Neuronal stem cell (in vitro differentiated cells): ENCODE measurements at regions not wholly inside any gene's neighbourhood (a gene's known extent, or its start where the extent isn't known, plus 50 kb on each side); places are given as distances from the start of the nearest gene placed in this dataset.
"Not testable (repeated sequence)": the region's sequence is repeated elsewhere in the genome, so short reads cannot be mapped to it uniquely, and the experiment has no call there.

ENCODE experiments used
- DNase-seq: peaks from one replicate; pipeline ENCODE4 v3.0.0-alpha.2; 2013; ENCODE audit warnings: low spot score
- H2AFZ ChIP-seq: one replicate; pipeline ENCODE4 v1.6.1; 2013; ENCODE audit warnings: mild to moderate bottlenecking, low read length, inconsistent platforms
- H2AK5ac ChIP-seq: 2 replicates; pipeline ENCODE4 v1.6.1; 2013; ENCODE audit warnings: low read depth, mild to moderate bottlenecking, inconsistent platforms, low read length, moderate library complexity, mixed read lengths
- H2BK120ac ChIP-seq: 2 replicates; pipeline ENCODE4 v1.6.1; 2013; ENCODE audit warnings: low read depth, mild to moderate bottlenecking, inconsistent platforms, low read length, moderate library complexity, mixed read lengths
- H2BK12ac ChIP-seq: one replicate; pipeline ENCODE4 v1.6.1; 2013; ENCODE audit warnings: low read length, inconsistent platforms
- H2BK15ac ChIP-seq: 2 replicates; pipeline ENCODE4 v1.6.1; 2013; ENCODE audit warnings: mild to moderate bottlenecking, low read length, inconsistent platforms, mixed read lengths
- H2BK5ac ChIP-seq: one replicate; pipeline ENCODE4 v1.6.1; 2013; ENCODE audit warnings: inconsistent platforms, mild to moderate bottlenecking, low read length, moderate library complexity
- H3K14ac ChIP-seq: one replicate; pipeline ENCODE4 v1.6.1; 2013; ENCODE audit warnings: low read length, inconsistent platforms
- H3K18ac ChIP-seq: 2 replicates; pipeline ENCODE4 v1.6.1; 2013; ENCODE audit warnings: low read length, inconsistent platforms
- H3K23ac ChIP-seq: 2 replicates; pipeline ENCODE4 v1.6.1; 2013; ENCODE audit warnings: low read depth, mild to moderate bottlenecking, mixed read lengths, low read length, inconsistent platforms; ENCODE audit not compliant: poor library complexity
- H3K27ac ChIP-seq: replicated peaks from 3 replicates; pipeline ENCODE4 v1.5.1; 2013; ENCODE audit warnings: low read length, inconsistent platforms
- H3K27me3 ChIP-seq, 3 experiments: 2 replicates each; pipeline ENCODE4 v1.6.1; 2013; ENCODE audit warnings: low read length in 3 of 3, mild to moderate bottlenecking in 2 of 3, inconsistent platforms in 1 of 3, low read depth in 1 of 3, mixed read lengths in 1 of 3, moderate library complexity in 1 of 3; ENCODE audit not compliant: control insufficient read depth in 3 of 3, insufficient read depth in 3 of 3
- H3K36me3 ChIP-seq, 2 donors: replicated peaks in 1 of 2; 2 replicates each; pipeline ENCODE4 v1.6.1; 2013; ENCODE audit warnings: low read length in 2 of 2; ENCODE audit not compliant: control insufficient read depth in 2 of 2, insufficient read depth in 2 of 2
- H3K4ac ChIP-seq: 2 replicates; pipeline ENCODE4 v1.6.1; 2013; ENCODE audit warnings: inconsistent platforms, mild to moderate bottlenecking, low read length, moderate library complexity
- H3K4me1 ChIP-seq, 2 donors: 1 replicate in 1 of 2; 2 replicates in 1 of 2; pipeline ENCODE4 v1.6.1; 2013; ENCODE audit warnings: low read length in 2 of 2, low read depth in 1 of 2; ENCODE audit not compliant: control insufficient read depth in 2 of 2, insufficient read depth in 1 of 2
- H3K4me2 ChIP-seq: one replicate; pipeline ENCODE4 v1.6.1; 2013; ENCODE audit warnings: mild to moderate bottlenecking, low read length, inconsistent platforms; ENCODE audit not compliant: insufficient read depth, poor library complexity, severe bottlenecking
- H3K4me3 ChIP-seq, 2 donors: 2 replicates each; pipeline ENCODE4 v1.5.1; 2013; ENCODE audit warnings: low read length in 2 of 2, mild to moderate bottlenecking in 2 of 2, inconsistent platforms in 1 of 2, moderate library complexity in 1 of 2
- H3K79me1 ChIP-seq: one replicate; pipeline ENCODE4 v1.6.1; 2013; ENCODE audit warnings: low read depth, mild to moderate bottlenecking, inconsistent platforms, low read length, moderate library complexity
- H3K9ac ChIP-seq: one replicate; pipeline ENCODE4 v1.6.1; 2013; ENCODE audit warnings: mild to moderate bottlenecking, low read depth, low read length, inconsistent platforms; ENCODE audit not compliant: poor library complexity
- H3K9me3 ChIP-seq, 2 donors: replicated peaks in 1 of 2; 2 replicates each; pipeline versions ENCODE3 to v1.6.1; 2013; ENCODE audit warnings: low read length in 2 of 2, mild to moderate bottlenecking in 2 of 2, inconsistent platforms in 1 of 2, low read depth in 1 of 2, mixed read lengths in 1 of 2, moderate library complexity in 1 of 2; ENCODE audit not compliant: control insufficient read depth in 2 of 2, insufficient read depth in 1 of 2
- H4K8ac ChIP-seq: one replicate; pipeline ENCODE4 v1.6.1; 2013; ENCODE audit warnings: low read depth, mild to moderate bottlenecking, inconsistent platforms, low read length, moderate library complexity
- H4K91ac ChIP-seq: one replicate; pipeline ENCODE4 v1.6.1; 2013; ENCODE audit warnings: low read length, low read depth, mild to moderate bottlenecking, inconsistent platforms; ENCODE audit not compliant: poor library complexity
- WGBS, 2 donors: extraction: QIAGEN DNeasy Blood & Tissue Kit; methylation state at CpG; one replicate each; pipeline ENCODE4 v1.1.7; 2013; ENCODE audit warnings: missing lambda C conversion rate in 2 of 2, mixed read lengths in 1 of 2; ENCODE audit not compliant: insufficient read length in 2 of 2, insufficient replicate concordance in 1 of 2; ENCODE audit errors: extremely low coverage in 2 of 2; 5-methylcytosine and 5-hydroxymethylcytosine counted together

DNA sequence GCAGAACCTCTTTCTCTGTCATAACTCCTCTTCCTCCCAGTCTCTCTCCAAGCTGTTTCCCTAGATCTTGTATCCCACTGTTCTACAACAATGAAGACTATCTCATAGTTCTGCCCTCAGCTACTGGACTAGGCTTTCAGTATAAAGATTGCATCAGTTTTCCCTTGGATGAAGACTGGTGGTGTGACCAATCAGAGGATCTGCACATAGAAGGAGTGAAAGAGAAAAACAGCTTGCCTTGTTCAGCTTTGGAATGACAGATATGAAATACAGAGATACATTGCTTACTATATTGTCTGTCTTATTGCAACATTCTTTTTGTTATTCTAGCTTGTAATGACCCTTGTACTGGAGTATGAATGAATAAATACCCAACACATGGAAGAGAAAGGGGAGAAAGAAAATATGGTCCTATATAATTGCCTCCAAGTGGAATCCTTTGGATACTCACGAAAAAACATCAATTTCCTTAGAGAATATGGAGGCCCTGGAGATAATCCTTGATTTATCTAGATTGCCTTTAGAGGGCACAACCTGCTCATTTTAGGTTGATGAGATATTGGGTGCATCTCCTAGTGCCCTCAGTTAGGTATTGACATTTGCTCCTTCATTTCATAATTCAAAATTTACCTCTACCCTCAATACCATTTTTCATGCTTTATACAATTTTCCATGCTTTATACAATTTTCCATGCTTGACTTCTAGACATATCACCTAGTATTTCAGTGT is 395.8 kb downstream of the NAF1 start:
- H3K23ac ChIP-seq = no peak overlapping the region
- H2BK5ac ChIP-seq = no peak overlapping the region
- H4K91ac ChIP-seq = no peak overlapping the region
- WGBS, 2 donors = no CpG with 5 or more reads among the region's 1 CpG
- H3K4me3 ChIP-seq = no peak overlapping the region
- H2AK5ac ChIP-seq = no peak overlapping the region
- H3K79me1 ChIP-seq = no peaks in the 10 kb centered on the region
- H3K14ac ChIP-seq = no peak overlapping the region
- no peaks in the 10 kb centered on the region for H3K9me3 ChIP-seq
- H4K8ac ChIP-seq = no peak overlapping the region
- no peak for DNase-seq
- no peak overlapping the region for H3K4me2 ChIP-seq
- H3K4ac ChIP-seq = no peak overlapping the region
- H2AFZ ChIP-seq = no peak overlapping the region
- H3K27ac ChIP-seq = no peak overlapping the region
- no peak overlapping the region for H3K9ac ChIP-seq
- H3K18ac ChIP-seq = no peak overlapping the region
- no peak overlapping the region for H2BK15ac ChIP-seq
- H3K4me1 ChIP-seq = no peaks in the 10 kb centered on the region
- no peak overlapping the region for H2BK120ac ChIP-seq
- H3K36me3 ChIP-seq = no peaks in the 10 kb centered on the region
- H2BK12ac ChIP-seq = no peak overlapping the region
- H3K27me3 ChIP-seq = no peaks in the 10 kb centered on the region

DNA sequence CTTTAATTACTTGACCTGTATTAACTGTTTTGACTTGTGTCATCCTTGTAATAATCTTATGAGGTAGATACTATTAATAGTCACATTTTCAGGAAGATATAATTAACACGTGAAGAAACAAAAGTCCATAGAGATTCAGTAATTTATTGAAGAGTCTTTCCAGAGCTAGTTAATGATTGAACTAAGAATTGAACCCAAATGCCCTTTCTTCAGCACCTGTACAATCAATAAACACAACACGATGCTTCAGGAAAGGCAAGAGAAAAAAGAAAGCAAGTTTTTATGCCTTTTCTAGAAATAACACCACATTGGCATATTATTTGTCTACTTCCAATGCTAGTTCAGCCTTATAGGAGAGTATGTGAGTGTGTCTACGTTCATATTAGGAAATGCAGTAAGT is 399.6 kb downstream of the NAF1 start:
- no peak overlapping the region for H2BK5ac ChIP-seq
- no peaks in the 10 kb centered on the region for H3K27me3 ChIP-seq
- no peak overlapping the region for H4K8ac ChIP-seq
- H3K14ac ChIP-seq = no peak overlapping the region
- no peak overlapping the region for H3K23ac ChIP-seq
- no peak overlapping the region for H2BK15ac ChIP-seq
- H3K4ac ChIP-seq = no peak overlapping the region
- H3K4me2 ChIP-seq = no peak overlapping the region
- no peak overlapping the region for H2AFZ ChIP-seq
- no peak overlapping the region for H4K91ac ChIP-seq
- H2AK5ac ChIP-seq = no peak overlapping the region
- no peak overlapping the region for H2BK12ac ChIP-seq
- H3K9me3 ChIP-seq = no peaks in the 10 kb centered on the region
- H3K4me3 ChIP-seq = no peak overlapping the region
- no peak for DNase-seq
- H3K36me3 ChIP-seq = no peaks in the 10 kb centered on the region
- H3K4me1 ChIP-seq = no peaks in the 10 kb centered on the region
- no peak overlapping the region for H3K18ac ChIP-seq
- no peak overlapping the region for H3K27ac ChIP-seq
- H2BK120ac ChIP-seq = no peak overlapping the region
- H3K9ac ChIP-seq = no peak overlapping the region
- WGBS, 2 donors = no CpG with 5 or more reads among the region's 3 CpGs
- H3K79me1 ChIP-seq = no peaks in the 10 kb centered on the region

DNA sequence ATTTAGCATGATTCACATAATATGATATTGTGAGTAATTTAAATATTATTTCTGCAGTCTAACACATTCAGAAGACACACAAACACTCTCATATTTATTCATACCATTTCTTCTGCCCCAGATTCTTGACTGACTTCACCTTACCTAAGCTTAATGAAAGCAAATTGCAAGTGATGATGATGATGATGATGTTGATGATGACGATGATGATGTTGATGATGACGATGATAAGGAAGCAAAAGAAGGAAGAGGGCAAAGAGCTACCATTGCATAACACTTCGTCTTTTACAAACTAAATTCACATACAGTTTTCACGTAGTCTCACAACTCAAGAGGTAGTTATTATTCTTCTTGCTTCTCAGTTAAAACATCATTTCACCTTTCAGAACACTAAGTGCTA is 404.7 kb downstream of the NAF1 start:
- no peaks in the 10 kb centered on the region for H3K27me3 ChIP-seq
- WGBS, 2 donors = 100% methylated on average over 2 of the region's 4 CpGs; no CpG with 5 or more reads in 1 of the 2 donors

DNA sequence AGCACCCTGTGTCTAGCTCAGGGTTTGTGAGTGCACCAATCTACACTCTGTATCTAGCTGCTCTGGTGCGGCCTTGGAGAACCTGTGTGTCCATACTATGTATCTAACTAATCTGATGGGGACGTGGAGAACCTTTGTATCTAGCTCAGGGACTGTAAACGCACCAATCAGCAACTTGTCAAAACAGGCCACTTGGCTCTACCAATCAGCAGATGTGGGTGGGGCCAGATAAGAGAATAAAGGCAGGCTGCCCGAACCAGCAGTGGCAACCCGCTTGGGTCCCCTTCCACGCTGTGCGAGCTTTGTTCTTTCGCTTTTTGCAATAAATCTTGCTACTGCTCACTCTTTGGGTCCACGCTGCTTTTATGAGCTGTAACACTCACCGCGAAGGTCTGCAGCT is 426.5 kb downstream of the NAF1 start:
- H3K4me1 ChIP-seq, H2AFZ ChIP-seq, H4K91ac ChIP-seq, H3K4me2 ChIP-seq, H3K27me3 ChIP-seq, DNase-seq, H2AK5ac ChIP-seq, H3K27ac ChIP-seq, H2BK120ac ChIP-seq, H3K14ac ChIP-seq, H3K18ac ChIP-seq, H3K9me3 ChIP-seq, H3K4ac ChIP-seq, H3K36me3 ChIP-seq, H2BK5ac ChIP-seq, H2BK12ac ChIP-seq, H3K23ac ChIP-seq, H3K79me1 ChIP-seq, H3K4me3 ChIP-seq, H3K9ac ChIP-seq, H2BK15ac ChIP-seq, H4K8ac ChIP-seq: not testable (repeated sequence)
- no CpG with 5 or more reads among the region's 11 CpGs for WGBS, 2 donors

More for the DNA sequence above, 404.7 kb downstream of the NAF1 start:
- Histone ChIP-seq H3K23ac (no peak overlapping the region), H3K4me1 (no peaks in the 10 kb centered on the region), H3K27ac (no peak overlapping the region), H3K36me3 (no peaks in the 10 kb centered on the region), H2BK15ac (no peak overlapping the region), H4K8ac (no peak overlapping the region), H3K4me3 (no peak overlapping the region), H3K4ac (no peak overlapping the region), H2BK12ac (no peak overlapping the region), H3K14ac (no peak overlapping the region), H3K4me2 (no peak overlapping the region), H3K18ac (no peak overlapping the region), H2AK5ac (no peak overlapping the region), H2AFZ (no peak overlapping the region), H4K91ac (no peak overlapping the region), H3K9me3 (no peaks in the 10 kb centered on the region), H2BK5ac (no peak overlapping the region), H3K79me1 (no peaks in the 10 kb centered on the region), H2BK120ac (no peak overlapping the region), H3K9ac (no peak overlapping the region)
- no peak for DNase-seq
